ENCODE measurements at regions not wholly inside any gene's neighbourhood (a gene's known extent, or its start where the extent isn't known, plus 50 kb on each side); places are given as distances from the start of the nearest gene placed in this dataset.

DNA sequence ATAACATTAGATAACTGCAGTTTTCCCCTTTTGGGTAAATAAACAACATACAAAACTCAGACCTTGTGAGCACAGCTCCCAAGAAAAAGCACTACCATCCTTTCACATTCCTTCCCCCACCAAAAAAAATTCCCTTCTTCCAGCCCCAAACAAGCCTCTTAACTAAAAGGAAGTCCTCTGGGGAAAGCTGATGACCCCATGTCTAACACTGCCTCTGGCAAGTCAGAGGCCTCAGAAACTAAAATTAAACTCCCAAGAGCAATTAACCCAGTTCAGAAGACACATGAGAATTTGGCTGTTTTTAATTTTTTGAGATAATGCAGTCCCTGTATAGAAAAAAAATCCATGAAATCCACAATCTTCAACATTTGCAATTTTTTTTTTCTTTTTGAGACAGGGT lies 127.7 kb downstream of the SPTSSA start:
- Histone ChIP-seq H3K27me3 (replicated peaks in 1 of 4; ENCODE audit: control extremely low read depth in 1 of 4, control insufficient read depth in 3 of 4, insufficient read depth in 4 of 4, low read length in 3 of 4) (no peaks in the 10 kb centered on the region), H3K9me3 (ENCODE audit: control extremely low read depth in 1 of 3, control insufficient read depth in 2 of 3, insufficient read depth in 1 of 3, low read length in 2 of 3) (no peaks in the 10 kb centered on the region), H3K27ac (ENCODE audit: low read length in 2 of 2) (no peak overlapping the region), H3K4me2 (replicated peaks; ENCODE audit: low read depth, low read length, poor library complexity, severe bottlenecking) (no peak overlapping the region), H3K4me1 (ENCODE audit: control insufficient read depth in 2 of 2, insufficient read depth in 2 of 2, low read length in 2 of 2) (peaks cover 6 to 15% of the 10 kb centered on the region in 2 donors), H4K20me1 (ENCODE audit: control insufficient read depth, insufficient read depth, low read length, poor library complexity, severe bottlenecking) (no peaks in the 10 kb centered on the region), H3K79me2 (ENCODE audit: control insufficient read depth, insufficient read depth, low read length) (no peaks in the 10 kb centered on the region), H2AFZ (ENCODE audit: insufficient read depth, low read depth, low read length, poor library complexity, severe bottlenecking) (no peak overlapping the region), H3K4me3 (ENCODE audit: control extremely low read depth in 1 of 5, extremely low read depth in 1 of 5, insufficient read depth in 1 of 5, low read depth in 2 of 5, low read length in 4 of 5) (no peak overlapping the region), H3K36me3 (replicated peaks in 1 of 2; ENCODE audit: control extremely low read depth in 1 of 2, control insufficient read depth in 1 of 2, extremely low read depth in 1 of 2, insufficient read depth in 2 of 2, low read length in 1 of 2) (no peaks in the 10 kb centered on the region), H3K9ac (ENCODE audit: low read length) (no peak overlapping the region)
- ATAC-seq (ENCODE audit: low read depth): no peak
- TF ChIP-seq, protein P1, sequence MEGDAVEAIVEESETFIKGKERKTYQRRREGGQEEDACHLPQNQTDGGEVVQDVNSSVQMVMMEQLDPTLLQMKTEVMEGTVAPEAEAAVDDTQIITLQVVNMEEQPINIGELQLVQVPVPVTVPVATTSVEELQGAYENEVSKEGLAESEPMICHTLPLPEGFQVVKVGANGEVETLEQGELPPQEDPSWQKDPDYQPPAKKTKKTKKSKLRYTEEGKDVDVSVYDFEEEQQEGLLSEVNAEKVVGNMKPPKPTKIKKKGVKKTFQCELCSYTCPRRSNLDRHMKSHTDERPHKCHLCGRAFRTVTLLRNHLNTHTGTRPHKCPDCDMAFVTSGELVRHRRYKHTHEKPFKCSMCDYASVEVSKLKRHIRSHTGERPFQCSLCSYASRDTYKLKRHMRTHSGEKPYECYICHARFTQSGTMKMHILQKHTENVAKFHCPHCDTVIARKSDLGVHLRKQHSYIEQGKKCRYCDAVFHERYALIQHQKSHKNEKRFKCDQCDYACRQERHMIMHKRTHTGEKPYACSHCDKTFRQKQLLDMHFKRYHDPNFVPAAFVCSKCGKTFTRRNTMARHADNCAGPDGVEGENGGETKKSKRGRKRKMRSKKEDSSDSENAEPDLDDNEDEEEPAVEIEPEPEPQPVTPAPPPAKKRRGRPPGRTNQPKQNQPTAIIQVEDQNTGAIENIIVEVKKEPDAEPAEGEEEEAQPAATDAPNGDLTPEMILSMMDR (IDR thresholded peaks at IDR 0.05): no peak
- TF ChIP-seq EZH2 (IDR thresholded peaks at IDR 0.05; ENCODE audit: borderline replicate concordance, insufficient read depth, low read depth, low read length, poor library complexity, severe bottlenecking): no peak
- CTCF ChIA-PET: no interaction called here
- no peaks in the 10 kb centered on the region for H3K27me3 Mint-ChIP-seq
- POLR2A ChIA-PET: no interaction called here
- no peak overlapping the region for H3K27ac Mint-ChIP-seq
- DNase-seq: no peak
- intact Hi-C loops (cut with micrococcal nuclease): no loop called here
- peaks cover 28% of the 10 kb centered on the region for H3K4me1 Mint-ChIP-seq
- H3K4me3 Mint-ChIP-seq: no peak overlapping the region
- no peaks in the 10 kb centered on the region for H3K9me3 Mint-ChIP-seq (ENCODE audit: insufficient read depth)

DNA sequence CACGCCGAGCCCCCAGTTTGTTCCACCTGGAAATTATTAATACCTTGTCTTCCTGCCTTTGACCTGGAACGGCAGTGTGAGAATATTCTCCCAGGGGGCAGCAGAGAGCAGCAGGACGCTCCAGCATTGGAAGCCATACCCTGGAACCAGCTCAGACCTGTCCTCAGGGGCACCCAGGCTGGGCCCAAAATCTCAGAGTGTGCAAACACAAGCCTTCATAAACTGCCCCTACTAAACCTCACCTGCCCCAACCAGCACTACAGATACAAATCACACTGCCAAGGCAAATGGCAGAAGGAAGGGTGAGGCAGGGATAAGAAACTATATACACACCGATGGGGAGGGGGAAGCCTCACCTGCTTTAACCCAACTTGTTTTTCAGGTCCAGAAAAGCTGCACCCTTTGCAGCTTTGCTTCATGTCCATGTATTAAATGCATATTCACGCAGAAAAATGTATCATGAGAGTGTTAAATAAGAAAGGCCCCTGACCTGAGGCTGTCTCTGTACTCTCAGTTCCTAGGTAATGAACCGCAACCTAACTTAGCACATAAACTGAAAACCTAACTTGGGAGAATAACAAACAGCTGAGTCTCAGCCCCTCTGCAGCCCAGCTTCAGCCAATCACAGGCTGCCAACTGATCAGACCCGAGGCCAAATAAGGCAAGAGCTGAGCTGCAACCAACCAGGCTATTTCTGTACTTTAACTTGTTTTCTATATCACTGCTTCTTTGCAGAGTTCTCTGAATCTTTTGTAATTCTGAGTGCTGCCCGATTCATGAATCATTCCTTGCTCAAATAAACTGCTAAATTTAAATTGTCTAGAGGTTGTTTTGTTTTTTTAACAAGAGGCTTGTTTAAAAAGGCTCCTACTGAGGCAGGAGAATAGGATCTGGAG lies 130.1 kb downstream of the SPTSSA start:
- Histone ChIP-seq H3K36me3 (replicated peaks in 1 of 2; ENCODE audit: control extremely low read depth in 1 of 2, control insufficient read depth in 1 of 2, extremely low read depth in 1 of 2, insufficient read depth in 2 of 2, low read length in 1 of 2) (no peaks in the 10 kb centered on the region), H3K79me2 (ENCODE audit: control insufficient read depth, insufficient read depth, low read length) (no peaks in the 10 kb centered on the region), H2AFZ (ENCODE audit: insufficient read depth, low read depth, low read length, poor library complexity, severe bottlenecking) (peak overlapping the region; percentile 44), H3K4me2 (replicated peaks; ENCODE audit: low read depth, low read length, poor library complexity, severe bottlenecking) (peak overlapping the region; percentile 10), H4K20me1 (ENCODE audit: control insufficient read depth, insufficient read depth, low read length, poor library complexity, severe bottlenecking) (no peaks in the 10 kb centered on the region), H3K4me1 (ENCODE audit: control insufficient read depth in 2 of 2, insufficient read depth in 2 of 2, low read length in 2 of 2) (peaks cover 6 to 15% of the 10 kb centered on the region in 2 donors), H3K27ac (ENCODE audit: low read length in 2 of 2) (no peak overlapping the region), H3K9me3 (ENCODE audit: control extremely low read depth in 1 of 3, control insufficient read depth in 2 of 3, insufficient read depth in 1 of 3, low read length in 2 of 3) (no peaks in the 10 kb centered on the region), H3K4me3 (ENCODE audit: control extremely low read depth in 1 of 5, extremely low read depth in 1 of 5, insufficient read depth in 1 of 5, low read depth in 2 of 5, low read length in 4 of 5) (no peak overlapping the region), H3K27me3 (replicated peaks in 1 of 4; ENCODE audit: control extremely low read depth in 1 of 4, control insufficient read depth in 3 of 4, insufficient read depth in 4 of 4, low read length in 3 of 4) (no peaks in the 10 kb centered on the region), H3K9ac (ENCODE audit: low read length) (no peak overlapping the region)
- POLR2A ChIA-PET: no interaction called here
- Mint-ChIP-seq H3K9me3 (ENCODE audit: insufficient read depth) (no peaks in the 10 kb centered on the region), H3K27ac (peak overlapping the region; percentile 41), H3K4me3 (peak overlapping the region; percentile 53), H3K27me3 (peaks cover 3% of the 10 kb centered on the region), H3K4me1 (peaks cover 28% of the 10 kb centered on the region)
- CTCF ChIA-PET: interaction anchor here (0.6 to 2.3 kb wide), 5 partner anchors 9 to 603 kb away, joined by 3 to 17 read pairs (median 6); no protein-coding TSS in a partner anchor
- DNase-seq (peak; percentile 63), ATAC-seq (ENCODE audit: low read depth) (peak; percentile 76)
- TF ChIP-seq, protein P1 (IDR thresholded peaks at IDR 0.05): peak; percentile 75
- no peak for TF ChIP-seq EZH2 (IDR thresholded peaks at IDR 0.05; ENCODE audit: borderline replicate concordance, insufficient read depth, low read depth, low read length, poor library complexity, severe bottlenecking)
- intact Hi-C loops (cut with micrococcal nuclease): loop anchor here (2.0 kb wide), 1 partner anchor 167 kb away; no protein-coding TSS in a partner anchor
- WGBS (ENCODE audit: insufficient coverage): 25% methylated on average over 6 of the region's 9 CpGs
